Osteoblast (primary cell): ENCODE measurements at regions not wholly inside any gene's neighbourhood (a gene's known extent, or its start where the extent isn't known, plus 50 kb on each side); places are given as distances from the start of the nearest gene placed in this dataset.

Source experiments
- DNase-seq: peaks from one replicate; pipeline ENCODE4 v3.0.0; 2011; ENCODE audit warnings: low spot score, mixed read lengths; ENCODE audit not compliant: insufficient read length; ENCODE audit errors: missing footprints
- H2AFZ ChIP-seq: 2 replicates; pipeline ENCODE4 v1.6.0; 2011; ENCODE audit warnings: mild to moderate bottlenecking, low read length
- H3K27ac ChIP-seq: 2 replicates; pipeline ENCODE4 v1.5.1; 2011; ENCODE audit warnings: mild to moderate bottlenecking, low read depth, low read length, moderate library complexity
- H3K27me3 ChIP-seq: 2 replicates; pipeline ENCODE4 v1.6.0; 2012; ENCODE audit warnings: mild to moderate bottlenecking, control low read depth, inconsistent platforms, low read length, moderate library complexity; ENCODE audit not compliant: insufficient read depth
- H3K36me3 ChIP-seq: 2 replicates; pipeline ENCODE4 v1.5.1; 2011; ENCODE audit warnings: mild to moderate bottlenecking, low read length, control low read depth, moderate library complexity; ENCODE audit not compliant: insufficient read depth
- H3K4me1 ChIP-seq: 2 replicates; pipeline ENCODE4 v1.5.1; 2011; ENCODE audit warnings: mild to moderate bottlenecking, low read length, control low read depth, moderate library complexity; ENCODE audit not compliant: insufficient read depth
- H3K4me2 ChIP-seq: 2 replicates; pipeline ENCODE4 v1.6.0; 2011; ENCODE audit warnings: mild to moderate bottlenecking, low read length; ENCODE audit not compliant: insufficient read depth
- H3K4me3 ChIP-seq: fragments of 200-600 bp; sonication (generic); 3 replicates; pipeline ENCODE4 v1.5.1; 2012; ENCODE audit warnings: mild to moderate bottlenecking, low read length, inconsistent platforms; ENCODE audit not compliant: insufficient read depth
- H3K79me2 ChIP-seq: 2 replicates; pipeline ENCODE4 v1.6.0; 2012; ENCODE audit warnings: mild to moderate bottlenecking, low read length, control low read depth, inconsistent platforms; ENCODE audit not compliant: insufficient read depth
- H3K9me3 ChIP-seq: 2 replicates; pipeline ENCODE4 v1.5.1; 2011; ENCODE audit warnings: low read depth, low read length, control low read depth
- H4K20me1 ChIP-seq: 2 replicates; pipeline ENCODE4 v1.6.0; 2012; ENCODE audit warnings: mild to moderate bottlenecking, low read length, control low read depth; ENCODE audit not compliant: insufficient read depth
- CTCF ChIP-seq: IDR thresholded peaks from 2 replicates; pipeline ENCODE4 v1.5.1; 2011; ENCODE audit warnings: mild to moderate bottlenecking, low read depth, low read length, moderate library complexity; ENCODE audit errors: extremely low read depth

DNA sequence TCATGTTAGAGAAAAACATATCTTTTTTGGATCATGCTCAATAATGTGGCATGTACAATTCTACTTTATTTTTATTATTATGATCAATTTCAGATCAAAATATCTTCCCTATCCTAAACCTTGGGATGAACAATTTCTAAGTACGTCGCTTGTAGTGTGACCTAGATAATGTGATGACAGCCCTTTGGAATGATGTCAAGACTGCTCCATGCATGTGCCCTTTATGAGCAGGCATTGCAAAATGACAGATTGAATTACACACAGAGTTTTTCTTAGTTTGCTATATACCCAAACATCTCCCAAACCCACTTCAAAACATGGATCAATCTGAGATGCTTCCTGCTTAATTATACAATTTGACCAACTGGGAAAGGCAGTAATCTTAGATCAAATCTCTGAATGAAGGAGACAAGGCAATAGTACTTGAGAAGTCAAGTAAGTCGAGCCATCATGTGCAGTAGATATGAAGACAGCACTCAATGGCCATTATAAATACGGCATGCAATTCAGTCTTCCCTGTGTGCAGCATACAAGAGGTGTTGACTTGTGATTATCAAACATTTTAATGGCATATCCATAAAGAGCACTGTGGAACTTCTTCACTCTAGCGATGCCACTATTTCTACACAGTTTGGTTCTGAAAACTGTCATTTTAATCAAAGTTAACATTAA is 294.8 kb downstream of the RNF144B start:
- Histone ChIP-seq H3K4me2 (no peak overlapping the region), H4K20me1 (no peaks in the 10 kb centered on the region), H3K36me3 (no peaks in the 10 kb centered on the region), H3K4me1 (no peaks in the 10 kb centered on the region), H2AFZ (no peak overlapping the region), H3K27me3 (no peaks in the 10 kb centered on the region), H3K4me3 (no peak overlapping the region), H3K79me2 (no peaks in the 10 kb centered on the region), H3K9me3 (no peaks in the 10 kb centered on the region), H3K27ac (no peak overlapping the region)
- TF ChIP-seq CTCF, result no peak
- DNase-seq, result no peak

DNA sequence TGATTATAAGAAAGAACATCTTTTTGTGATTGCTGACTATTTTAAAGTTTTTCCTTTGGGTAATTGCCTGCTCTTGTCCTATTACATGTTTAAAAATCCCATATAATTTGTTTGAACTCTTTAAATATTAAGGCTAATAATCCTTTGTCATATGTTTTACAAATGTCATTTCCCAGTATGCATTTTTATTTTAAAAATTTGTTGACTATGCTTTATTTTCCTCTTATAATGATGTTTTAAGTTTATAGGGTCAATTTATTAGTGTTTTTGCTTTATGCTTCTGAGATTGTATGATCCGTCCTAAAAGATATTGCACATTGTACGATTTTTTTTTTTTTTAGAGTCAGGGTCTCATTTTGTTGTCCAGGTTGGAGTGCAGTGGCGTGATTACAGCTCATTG is 297.2 kb downstream of the RNF144B start:
- no peak overlapping the region for H3K27ac ChIP-seq
- H3K9me3 ChIP-seq, result no peaks in the 10 kb centered on the region
- H3K36me3 ChIP-seq, result no peaks in the 10 kb centered on the region
- H3K4me3 ChIP-seq, result no peak overlapping the region
- no peaks in the 10 kb centered on the region for H4K20me1 ChIP-seq
- no peaks in the 10 kb centered on the region for H3K4me1 ChIP-seq
- no peak overlapping the region for H2AFZ ChIP-seq
- no peaks in the 10 kb centered on the region for H3K27me3 ChIP-seq
- no peak for DNase-seq
- H3K4me2 ChIP-seq, result no peak overlapping the region
- no peak for TF ChIP-seq CTCF
- no peaks in the 10 kb centered on the region for H3K79me2 ChIP-seq

DNA sequence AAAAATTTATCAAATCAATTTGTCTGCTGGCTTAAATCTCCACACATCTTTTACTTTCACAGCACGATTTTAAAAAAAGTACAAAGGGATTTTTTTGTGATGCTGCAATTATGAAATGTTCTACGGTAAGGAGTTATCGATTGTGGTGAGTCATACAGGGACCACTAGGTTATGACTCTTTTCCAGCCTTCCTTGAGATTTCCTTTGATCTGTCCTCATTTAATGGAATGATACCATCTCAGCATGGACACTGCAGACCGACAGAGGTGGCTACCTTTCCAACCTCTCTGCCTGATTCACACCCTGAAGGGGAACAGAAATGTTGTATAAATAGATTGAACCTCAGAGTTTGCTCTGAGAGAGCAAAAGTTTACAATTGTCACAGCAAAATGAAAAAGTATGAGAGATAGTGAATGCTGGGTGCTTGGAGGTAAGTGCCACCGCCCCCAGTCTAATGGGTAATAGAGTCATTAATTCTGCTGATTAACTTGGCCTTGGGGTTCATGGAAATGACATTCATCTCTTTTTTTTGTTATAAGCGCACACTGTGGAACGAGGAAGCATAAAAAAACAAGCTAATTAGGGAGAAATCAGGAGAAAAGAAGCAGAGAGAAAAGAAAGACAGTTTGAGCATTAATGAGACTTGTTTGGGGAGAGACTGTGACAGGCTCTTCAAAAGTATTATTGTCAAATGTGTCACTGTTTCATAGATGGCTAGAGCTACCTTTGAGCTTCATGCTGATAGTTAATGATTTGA is 306.0 kb downstream of the RNF144B start:
- H3K36me3 ChIP-seq, result no peaks in the 10 kb centered on the region
- H3K27ac ChIP-seq, result no peak overlapping the region
- H3K27me3 ChIP-seq, result no peaks in the 10 kb centered on the region
- H3K79me2 ChIP-seq, result no peaks in the 10 kb centered on the region
- no peak for TF ChIP-seq CTCF
- no peaks in the 10 kb centered on the region for H3K9me3 ChIP-seq
- no peak overlapping the region for H2AFZ ChIP-seq
- DNase-seq, result no peak
- H3K4me1 ChIP-seq, result no peaks in the 10 kb centered on the region
- H3K4me2 ChIP-seq, result no peak overlapping the region
- H3K4me3 ChIP-seq, result no peak overlapping the region
- no peaks in the 10 kb centered on the region for H4K20me1 ChIP-seq

GRCh38 chr6:18693881-18694280 is 306.7 kb downstream of the RNF144B start:
- Histone ChIP-seq H2AFZ (no peak overlapping the region), H3K79me2 (no peaks in the 10 kb centered on the region), H3K9me3 (no peaks in the 10 kb centered on the region), H3K27me3 (no peaks in the 10 kb centered on the region), H3K27ac (no peak overlapping the region), H3K4me2 (no peak overlapping the region), H4K20me1 (no peaks in the 10 kb centered on the region), H3K36me3 (no peaks in the 10 kb centered on the region), H3K4me1 (no peaks in the 10 kb centered on the region), H3K4me3 (no peak overlapping the region)
- DNase-seq, result no peak
- no peak for TF ChIP-seq CTCF
